K562 (cell line): ENCODE measurements at regions not wholly inside any gene's neighbourhood (a gene's known extent, or its start where the extent isn't known, plus 50 kb on each side); places are given as distances from the start of the nearest gene placed in this dataset.
"Not testable (repeated sequence)": the region's sequence is repeated elsewhere in the genome, so short reads cannot be mapped to it uniquely, and the experiment has no call there.

ENCODE experiments used
- CEBPB ChIP-seq: fragments of 450-650 bp; IDR thresholded peaks from 2 replicates; pipeline ENCODE4 v1.6.1; 2016; ENCODE audit warnings: missing genetic modification characterization, missing compliant biosample characterization
- ERF ChIP-seq: fragments of 450-650 bp; formaldehyde crosslinking; IDR thresholded peaks from 2 replicates; pipeline ENCODE4 v1.4.0; 2020; ENCODE audit warnings: mild to moderate bottlenecking, mixed read lengths
- GABPB2 ChIP-seq: fragments of 250-450 bp; sonication (Bioruptor Pico); conservative IDR thresholded peaks from 2 replicates; pipeline ENCODE4 v1.5.1; 2021; ENCODE audit warnings: mild to moderate bottlenecking
- JUN ChIP-seq, 2 experiments: sonication (generic) in 1 of 2; formaldehyde crosslinking in 1 of 2; IDR thresholded peaks; 2 replicates each; pipeline versions ENCODE4 v1.6.1 to v1.8.0; 2012 to 2022; ENCODE audit warnings: borderline replicate concordance in 2 of 2, mild to moderate bottlenecking in 2 of 2, improper control_type of control experiment in 1 of 2, low read depth in 1 of 2, low read length in 1 of 2, missing genetic modification reagents in 1 of 2
- MAFG ChIP-seq: fragments of 450-650 bp; conservative IDR thresholded peaks from 2 replicates; pipeline ENCODE4 v1.6.1; 2016; ENCODE audit warnings: missing genetic modification characterization, missing compliant biosample characterization
- MAFK ChIP-seq: IDR thresholded peaks from 2 replicates; pipeline ENCODE4 v1.6.1; 2011; ENCODE audit warnings: low read length, improper control_type of control experiment
- MEF2A ChIP-seq: IDR thresholded peaks from 2 replicates; pipeline ENCODE4 v1.6.1; 2011; ENCODE audit warnings: low read depth, mild to moderate bottlenecking, low read length, moderate library complexity; ENCODE audit not compliant: control insufficient read depth
- PATZ1 ChIP-seq: fragments of 250-450 bp; sonication (Bioruptor Pico); IDR thresholded peaks from 2 replicates; pipeline ENCODE4 v1.5.0; 2020; ENCODE audit warnings: mild to moderate bottlenecking, borderline replicate concordance
- PHF21A ChIP-seq: fragments of 450-650 bp; IDR thresholded peaks from 2 replicates; pipeline ENCODE4 v1.6.1; 2017; ENCODE audit warnings: low read depth, borderline replicate concordance
- POLR2G ChIP-seq: fragments of 200-400 bp; formaldehyde crosslinking; IDR thresholded peaks from 2 replicates; pipeline ENCODE4 v1.6.1; 2017; ENCODE audit warnings: low read depth, mild to moderate bottlenecking, antibody characterized with exemption, low read length, moderate library complexity
- RHOXF2B ChIP-seq: fragments of 250-450 bp; sonication (Bioruptor Pico); conservative IDR thresholded peaks from 2 replicates; pipeline ENCODE4 v1.5.1; 2021
- SMAD3 ChIP-seq: fragments of 450-650 bp; formaldehyde crosslinking; conservative IDR thresholded peaks from 2 replicates; pipeline ENCODE4 v1.4.0; 2020; ENCODE audit warnings: mild to moderate bottlenecking
- SMAD4 ChIP-seq: fragments of 250-450 bp; sonication (Bioruptor Pico); conservative IDR thresholded peaks from 2 replicates; pipeline ENCODE4 v1.8.0; 2021; ENCODE audit warnings: inconsistent platforms, mild to moderate bottlenecking, moderate library complexity
- TAF9B ChIP-seq: fragments of 450-650 bp; IDR thresholded peaks from 2 replicates; pipeline ENCODE4 v1.6.1; 2018; ENCODE audit warnings: mild to moderate bottlenecking; ENCODE audit not compliant: partially characterized antibody
- ZC3H8 ChIP-seq: fragments of 450-650 bp; IDR thresholded peaks from 2 replicates; pipeline ENCODE4 v1.6.1; 2017
- ZEB2 ChIP-seq: fragments of 450-650 bp; IDR thresholded peaks from 2 replicates; pipeline ENCODE4 v1.6.1; 2016
- ZNF143 ChIP-seq: sonication (generic); formaldehyde crosslinking; IDR thresholded peaks from 2 replicates; pipeline ENCODE4 v1.9.0; 2022; ENCODE audit warnings: mild to moderate bottlenecking, missing genetic modification reagents
- TF ChIP-seq, protein P1 (sequence below), 3 experiments: fragments of 200-800 bp in 1 of 3; fragments of 250-450 bp in 1 of 3; fragments of 450-650 bp in 1 of 3; sonication (Bioruptor Pico) in 1 of 3; sonication (Bioruptor generic) in 1 of 3; formaldehyde crosslinking in 1 of 3; IDR thresholded peaks; 2 replicates each; pipeline versions ENCODE4 v1.6.1 to v1.8.0; 2016 to 2022; ENCODE audit warnings: mild to moderate bottlenecking in 2 of 3, missing genetic modification characterization in 2 of 3, missing compliant biosample characterization in 1 of 3, moderate library complexity in 1 of 3
- TF ChIP-seq, protein P2 (sequence below): sonication (generic); formaldehyde crosslinking; IDR thresholded peaks from 2 replicates; pipeline ENCODE4 v1.8.0; 2022; ENCODE audit warnings: mild to moderate bottlenecking, missing genetic modification reagents
- TF ChIP-seq, protein P3 (sequence below): fragments of 250-450 bp; sonication (Bioruptor Pico); IDR thresholded peaks from 2 replicates; pipeline ENCODE4 v1.5.0; 2020; ENCODE audit warnings: mild to moderate bottlenecking

DNA sequence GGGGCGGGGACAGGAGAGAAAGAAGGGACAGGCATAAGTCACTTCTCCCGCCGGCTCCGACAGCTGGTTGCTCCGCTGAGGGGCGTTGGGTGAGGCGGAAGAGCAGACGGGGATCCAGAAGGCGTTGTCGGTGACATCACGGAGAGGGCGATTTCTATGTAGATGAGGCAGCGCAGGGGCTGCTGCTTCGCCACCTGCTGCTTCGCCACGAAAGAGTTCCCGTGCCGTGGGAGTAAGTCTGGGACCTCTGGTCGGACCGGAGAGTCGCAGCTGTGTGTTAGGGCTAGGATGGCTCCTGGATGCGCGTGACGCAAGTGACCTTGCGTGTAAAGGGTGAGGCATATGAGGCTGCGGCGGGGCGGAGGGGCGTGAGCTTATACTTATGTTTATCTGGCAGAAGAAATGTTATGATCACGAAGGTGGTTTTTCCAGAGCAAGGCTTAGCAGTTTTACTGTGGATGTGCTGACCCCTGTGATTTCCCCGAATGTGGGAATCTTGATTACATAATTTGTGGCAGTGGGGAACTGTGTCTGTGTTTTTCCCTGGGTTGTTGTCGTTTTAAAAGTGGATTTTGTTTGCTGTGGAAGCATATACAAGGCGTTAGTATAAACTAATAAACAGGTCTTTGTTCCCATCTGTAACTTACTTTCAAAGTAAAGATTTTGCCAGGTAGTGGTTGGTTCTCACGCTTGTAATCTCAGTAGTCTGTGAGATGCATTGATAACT lies 52.8 kb downstream of the PPIAL4A start (continued):
- TF ChIP-seq, protein P1, sequence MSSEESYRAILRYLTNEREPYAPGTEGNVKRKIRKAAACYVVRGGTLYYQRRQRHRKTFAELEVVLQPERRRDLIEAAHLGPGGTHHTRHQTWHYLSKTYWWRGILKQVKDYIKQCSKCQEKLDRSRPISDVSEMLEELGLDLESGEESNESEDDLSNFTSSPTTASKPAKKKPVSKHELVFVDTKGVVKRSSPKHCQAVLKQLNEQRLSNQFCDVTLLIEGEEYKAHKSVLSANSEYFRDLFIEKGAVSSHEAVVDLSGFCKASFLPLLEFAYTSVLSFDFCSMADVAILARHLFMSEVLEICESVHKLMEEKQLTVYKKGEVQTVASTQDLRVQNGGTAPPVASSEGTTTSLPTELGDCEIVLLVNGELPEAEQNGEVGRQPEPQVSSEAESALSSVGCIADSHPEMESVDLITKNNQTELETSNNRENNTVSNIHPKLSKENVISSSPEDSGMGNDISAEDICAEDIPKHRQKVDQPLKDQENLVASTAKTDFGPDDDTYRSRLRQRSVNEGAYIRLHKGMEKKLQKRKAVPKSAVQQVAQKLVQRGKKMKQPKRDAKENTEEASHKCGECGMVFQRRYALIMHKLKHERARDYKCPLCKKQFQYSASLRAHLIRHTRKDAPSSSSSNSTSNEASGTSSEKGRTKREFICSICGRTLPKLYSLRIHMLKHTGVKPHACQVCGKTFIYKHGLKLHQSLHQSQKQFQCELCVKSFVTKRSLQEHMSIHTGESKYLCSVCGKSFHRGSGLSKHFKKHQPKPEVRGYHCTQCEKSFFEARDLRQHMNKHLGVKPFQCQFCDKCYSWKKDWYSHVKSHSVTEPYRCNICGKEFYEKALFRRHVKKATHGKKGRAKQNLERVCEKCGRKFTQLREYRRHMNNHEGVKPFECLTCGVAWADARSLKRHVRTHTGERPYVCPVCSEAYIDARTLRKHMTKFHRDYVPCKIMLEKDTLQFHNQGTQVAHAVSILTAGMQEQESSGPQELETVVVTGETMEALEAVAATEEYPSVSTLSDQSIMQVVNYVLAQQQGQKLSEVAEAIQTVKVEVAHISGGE (CRISPR knock-in tag; IDR thresholded peaks at IDR 0.05): peak in 1 of 3 experiments; percentile 59; a peak in 2 of 6 replicates
- TF ChIP-seq ZEB2: peak; percentile 23; the same call in 1 of the 2 replicates
- TF ChIP-seq SMAD4: peak; percentile 74; the same call in 1 of the 2 replicates
- TF ChIP-seq CEBPB (tag): peak; percentile 69
- peak; percentile 76; the same call in 1 of the 2 replicates for TF ChIP-seq MEF2A
- peak; percentile 90 for TF ChIP-seq PHF21A
- TF ChIP-seq, protein P2, sequence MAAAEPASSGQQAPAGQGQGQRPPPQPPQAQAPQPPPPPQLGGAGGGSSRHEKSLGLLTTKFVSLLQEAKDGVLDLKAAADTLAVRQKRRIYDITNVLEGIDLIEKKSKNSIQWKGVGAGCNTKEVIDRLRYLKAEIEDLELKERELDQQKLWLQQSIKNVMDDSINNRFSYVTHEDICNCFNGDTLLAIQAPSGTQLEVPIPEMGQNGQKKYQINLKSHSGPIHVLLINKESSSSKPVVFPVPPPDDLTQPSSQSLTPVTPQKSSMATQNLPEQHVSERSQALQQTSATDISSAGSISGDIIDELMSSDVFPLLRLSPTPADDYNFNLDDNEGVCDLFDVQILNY: 0 out of 2 replicates have a peak, but pooled peaks have one; percentile 61
- TF ChIP-seq GABPB2 (CRISPR knock-in tag): peak; percentile 89
- TF ChIP-seq MAFG: 0 out of 2 replicates have a peak, but pooled peaks have one; percentile 20
- TF ChIP-seq, protein P3, sequence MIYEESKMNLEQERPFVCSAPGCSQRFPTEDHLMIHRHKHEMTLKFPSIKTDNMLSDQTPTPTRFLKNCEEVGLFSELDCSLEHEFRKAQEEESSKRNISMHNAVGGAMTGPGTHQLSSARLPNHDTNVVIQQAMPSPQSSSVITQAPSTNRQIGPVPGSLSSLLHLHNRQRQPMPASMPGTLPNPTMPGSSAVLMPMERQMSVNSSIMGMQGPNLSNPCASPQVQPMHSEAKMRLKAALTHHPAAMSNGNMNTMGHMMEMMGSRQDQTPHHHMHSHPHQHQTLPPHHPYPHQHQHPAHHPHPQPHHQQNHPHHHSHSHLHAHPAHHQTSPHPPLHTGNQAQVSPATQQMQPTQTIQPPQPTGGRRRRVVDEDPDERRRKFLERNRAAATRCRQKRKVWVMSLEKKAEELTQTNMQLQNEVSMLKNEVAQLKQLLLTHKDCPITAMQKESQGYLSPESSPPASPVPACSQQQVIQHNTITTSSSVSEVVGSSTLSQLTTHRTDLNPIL: 0 out of 2 replicates have a peak, but pooled peaks have one; percentile 34
- peak; percentile 94; the same call in 1 of the 2 replicates for TF ChIP-seq ERF (CRISPR knock-in tag)
- peak; percentile 52; the same call in 1 of the 2 replicates for TF ChIP-seq MAFK
- TF ChIP-seq ZNF143: peak; percentile 81
- peak; percentile 98 for TF ChIP-seq TAF9B
- peak; percentile 92 for TF ChIP-seq SMAD3 (CRISPR knock-in tag)
- peak; percentile 84 for TF ChIP-seq POLR2G
- peak; percentile 37; the same call in 1 of the 2 replicates for TF ChIP-seq JUN (IDR thresholded peaks at IDR 0.05; ENCODE audit: borderline replicate concordance, low read depth, low read length)
- TF ChIP-seq JUN (CRISPR knock-in tag; IDR thresholded peaks at IDR 0.05; ENCODE audit: borderline replicate concordance): not testable (repeated sequence)
- TF ChIP-seq PATZ1 (CRISPR knock-in tag): 0 out of 2 replicates have a peak, but pooled peaks have one; percentile 27
- TF ChIP-seq ZC3H8: peak; percentile 98
- peak; percentile 91 for TF ChIP-seq RHOXF2B
